H1 (cell line): ENCODE measurements at regions not wholly inside any gene's neighbourhood (a gene's known extent, or its start where the extent isn't known, plus 50 kb on each side); places are given as distances from the start of the nearest gene placed in this dataset.

Source experiments
- CTCF ChIA-PET: fragments of 300-600 bp; sonication (Branson Sonifier 250); formaldehyde crosslinking; loops from one replicate; lab custom pipeline; 2021; ENCODE audit not compliant: partially characterized antibody; lab: Charles Lee
- POLR2A ChIA-PET: fragments of 300-600 bp; sonication (Branson Sonifier 250); formaldehyde crosslinking; loops from one replicate; lab custom pipeline; 2021; ENCODE audit warnings: inconsistent platforms; ENCODE audit not compliant: partially characterized antibody; lab: Charles Lee
- DNase-seq, 2 experiments: peaks; one replicate each; pipeline versions ENCODE4 v3.0.0 to v3.0.0-alpha.2; 2010 to 2022; ENCODE audit warnings: low spot score in 2 of 2, low read depth in 1 of 2, mixed read lengths in 1 of 2
- FAIRE-seq: peaks from 2 replicates; lab custom pipeline; 2011; peaks lifted over from hg19 to GRCh38; lab: Jason Lieb, UNC
- H2AFZ ChIP-seq: 2 replicates; pipeline ENCODE4 v1.8.1; 2012; ENCODE audit warnings: low read length, inconsistent platforms
- H2AK5ac ChIP-seq: 2 replicates; pipeline ENCODE4 v1.6.1; 2013; ENCODE audit warnings: low read depth, low read length
- H2BK120ac ChIP-seq: replicated peaks from 2 replicates; pipeline ENCODE3; 2013; ENCODE audit warnings: low read depth, low read length, inconsistent platforms
- H2BK12ac ChIP-seq: 2 replicates; pipeline ENCODE4 v1.6.1; 2013; ENCODE audit warnings: low read depth, low read length
- H2BK15ac ChIP-seq: 2 replicates; pipeline ENCODE4 v1.6.1; 2013; ENCODE audit warnings: low read length
- H2BK20ac ChIP-seq: 2 replicates; pipeline ENCODE4 v1.6.1; 2013; ENCODE audit warnings: low read length
- H2BK5ac ChIP-seq: 2 replicates; pipeline ENCODE4 v1.6.1; 2013; ENCODE audit warnings: low read depth, low read length
- H3K14ac ChIP-seq: 2 replicates; pipeline ENCODE4 v1.6.1; 2013; ENCODE audit warnings: inconsistent platforms; ENCODE audit not compliant: insufficient read length
- H3K18ac ChIP-seq: 2 replicates; pipeline ENCODE4 v1.6.1; 2013; ENCODE audit warnings: low read length; ENCODE audit errors: extremely low read depth
- H3K23ac ChIP-seq: 2 replicates; pipeline ENCODE4 v1.6.1; 2013; ENCODE audit warnings: inconsistent platforms; ENCODE audit not compliant: insufficient read length
- H3K23me2 ChIP-seq: 2 replicates; pipeline ENCODE4 v1.6.1; 2013; ENCODE audit warnings: low read depth, low read length
- H3K27ac ChIP-seq: 2 replicates; pipeline ENCODE4 v1.6.1; 2011; ENCODE audit warnings: low read depth, low read length, inconsistent platforms
- H3K27me3 ChIP-seq, 4 experiments: replicated peaks in 1 of 4; 1 replicate in 1 of 4; 2 replicates in 3 of 4; pipeline versions ENCODE4 v1.6.1 to v1.8.1; 2011 to 2013; ENCODE audit warnings: low read length in 3 of 4, mild to moderate bottlenecking in 3 of 4, inconsistent platforms in 2 of 4, mixed read lengths in 2 of 4, moderate library complexity in 1 of 4; ENCODE audit not compliant: control insufficient read depth in 3 of 4, insufficient read depth in 3 of 4; ENCODE audit errors: extremely low read depth in 1 of 4
- H3K36me3 ChIP-seq, 4 experiments: 2 replicates each; pipeline versions ENCODE4 v1.6.1 to v1.8.1; 2011 to 2013; ENCODE audit warnings: mild to moderate bottlenecking in 4 of 4, low read length in 3 of 4, moderate library complexity in 2 of 4, control low read depth in 1 of 4, inconsistent platforms in 1 of 4; ENCODE audit not compliant: insufficient read depth in 4 of 4, control insufficient read depth in 2 of 4
- H3K4ac ChIP-seq: replicated peaks from 2 replicates; pipeline ENCODE3; 2013; ENCODE audit warnings: low read length, low read depth, mixed read lengths, inconsistent platforms; ENCODE audit not compliant: insufficient read length
- H3K4me1 ChIP-seq, 4 experiments: replicated peaks in 1 of 4; 1 replicate in 1 of 4; 2 replicates in 3 of 4; pipeline versions ENCODE4 v1.6.1 to v1.8.1; 2011 to 2013; ENCODE audit warnings: low read length in 3 of 4, inconsistent platforms in 2 of 4, mixed read lengths in 1 of 4; ENCODE audit not compliant: insufficient read depth in 4 of 4, control insufficient read depth in 3 of 4
- H3K4me2 ChIP-seq, 2 experiments: 2 replicates each; pipeline versions ENCODE4 v1.6.1 to v1.8.1; 2011 to 2013; ENCODE audit warnings: low read depth in 2 of 2, low read length in 2 of 2, control low read depth in 1 of 2, inconsistent platforms in 1 of 2, mild to moderate bottlenecking in 1 of 2; ENCODE audit not compliant: insufficient read depth in 1 of 2
- H3K4me3 ChIP-seq, 4 experiments: fragments of 200-600, 300-600 bp in 1 of 4; sonication (generic), shearing (Covaris generic), sonication (Bioruptor Twin) in 1 of 4; 2 replicates each; pipeline versions ENCODE4 v1.5.1 to v1.8.1; 2011 to 2016; ENCODE audit warnings: low read length in 4 of 4, low read depth in 3 of 4, control low read depth in 2 of 4, inconsistent platforms in 2 of 4, mild to moderate bottlenecking in 2 of 4, mixed read lengths in 1 of 4, moderate library complexity in 1 of 4; ENCODE audit not compliant: insufficient read depth in 2 of 4; ENCODE audit errors: extremely low read depth in 1 of 4
- H3K56ac ChIP-seq: replicated peaks from 2 replicates; pipeline ENCODE3; 2013; ENCODE audit warnings: low read depth, mild to moderate bottlenecking, mixed read lengths, low read length, inconsistent platforms; ENCODE audit not compliant: insufficient read length
- H3K79me1 ChIP-seq: 2 replicates; pipeline ENCODE4 v1.6.1; 2013; ENCODE audit warnings: low read depth, low read length, control low read depth
- H3K79me2 ChIP-seq, 2 experiments: 2 replicates each; pipeline versions ENCODE4 v1.6.1 to v1.8.1; 2012 to 2013; ENCODE audit warnings: low read length in 2 of 2, mild to moderate bottlenecking in 2 of 2, inconsistent platforms in 1 of 2; ENCODE audit not compliant: insufficient read depth in 2 of 2, control insufficient read depth in 1 of 2
- H3K9ac ChIP-seq, 4 experiments: replicated peaks in 1 of 4; 1 replicate in 1 of 4; 2 replicates in 3 of 4; pipeline versions ENCODE4 v1.6.1 to v1.8.1; 2011 to 2013; ENCODE audit warnings: low read depth in 3 of 4, low read length in 3 of 4, control low read depth in 2 of 4, mild to moderate bottlenecking in 2 of 4, moderate library complexity in 2 of 4, inconsistent platforms in 1 of 4; ENCODE audit errors: extremely low read depth in 1 of 4
- H3K9me3 ChIP-seq, 2 experiments: 2 replicates each; pipeline versions ENCODE4 v1.6.1 to v1.8.1; 2012 to 2013; ENCODE audit warnings: mild to moderate bottlenecking in 2 of 2, moderate library complexity in 2 of 2, control low read depth in 1 of 2, inconsistent platforms in 1 of 2, low read depth in 1 of 2, low read length in 1 of 2, mixed read lengths in 1 of 2; ENCODE audit not compliant: insufficient read depth in 2 of 2
- H4K20me1 ChIP-seq, 2 experiments: replicated peaks in 1 of 2; 2 replicates each; pipeline versions ENCODE3 to v1.8.1; 2011 to 2013; ENCODE audit warnings: inconsistent platforms in 2 of 2, low read length in 2 of 2, mild to moderate bottlenecking in 1 of 2; ENCODE audit not compliant: insufficient read depth in 2 of 2, control insufficient read depth in 1 of 2
- H4K5ac ChIP-seq: 2 replicates; pipeline ENCODE4 v1.6.1; 2013; ENCODE audit warnings: low read length, low read depth, mixed read lengths, inconsistent platforms; ENCODE audit not compliant: insufficient read length
- H4K8ac ChIP-seq: 2 replicates; pipeline ENCODE4 v1.8.0; 2013; ENCODE audit warnings: mild to moderate bottlenecking, moderate library complexity, low read length, inconsistent platforms; ENCODE audit not compliant: insufficient read depth; ENCODE audit errors: extremely low read depth
- H4K91ac ChIP-seq: replicated peaks from 2 replicates; pipeline ENCODE3; 2013; ENCODE audit warnings: low read length, mixed read lengths, inconsistent platforms; ENCODE audit not compliant: insufficient read length
- CTBP2 ChIP-seq: IDR thresholded peaks from 2 replicates; pipeline ENCODE4 v1.7.0; 2011; ENCODE audit warnings: borderline replicate concordance, mild to moderate bottlenecking, moderate library complexity, mixed read lengths, low read length; ENCODE audit not compliant: insufficient read depth, insufficient read length
- GABPA ChIP-seq: IDR thresholded peaks from 2 replicates; pipeline ENCODE4 v1.6.1; 2011; ENCODE audit warnings: mild to moderate bottlenecking, low read length, moderate library complexity, borderline replicate concordance; ENCODE audit not compliant: insufficient read depth
- HDAC2 ChIP-seq, 2 experiments: fragments of 300-600 bp in 1 of 2; sonication (generic) in 1 of 2; IDR thresholded peaks; 2 replicates each; pipeline ENCODE4 v1.6.1; 2011 to 2012; ENCODE audit warnings: low read depth in 2 of 2, low read length in 2 of 2, mild to moderate bottlenecking in 2 of 2, moderate library complexity in 2 of 2, borderline replicate concordance in 1 of 2, inconsistent platforms in 1 of 2
- JUND ChIP-seq: IDR thresholded peaks from 2 replicates; pipeline ENCODE4 v1.6.1; 2011; ENCODE audit warnings: mild to moderate bottlenecking, improper control_type of control experiment, low read length
- POLR2AphosphoS5 ChIP-seq: IDR thresholded peaks from 2 replicates; pipeline ENCODE4 v1.6.1; 2011; ENCODE audit warnings: low read depth, low read length
- RNF2 ChIP-seq: fragments of 200-900, 300-1000 bp; sonication (generic); IDR thresholded peaks from 2 replicates; pipeline ENCODE4 v1.7.1; 2016; ENCODE audit warnings: borderline replicate concordance, low read depth, mild to moderate bottlenecking, antibody characterized with exemption, low read length; ENCODE audit not compliant: poor library complexity, severe bottlenecking; ENCODE audit errors: missing control alignments
- SAP30 ChIP-seq: fragments of 300-600 bp; sonication (generic); IDR thresholded peaks from 2 replicates; pipeline ENCODE4 v1.7.1; 2012; ENCODE audit warnings: low read length, moderate library complexity, mild to moderate bottlenecking, inconsistent platforms; ENCODE audit not compliant: insufficient read depth, insufficient replicate concordance
- SIRT6 ChIP-seq: IDR thresholded peaks from one replicate; pipeline ENCODE4 v1.7.1; 2012; ENCODE audit warnings: low read length, inconsistent platforms
- SP2 ChIP-seq: IDR thresholded peaks from 2 replicates; pipeline ENCODE4 v1.6.1; 2012; ENCODE audit warnings: mild to moderate bottlenecking, low read length, inconsistent platforms
- SP4 ChIP-seq: IDR thresholded peaks from 2 replicates; pipeline ENCODE4 v1.6.1; 2012; ENCODE audit warnings: low read length, inconsistent platforms
- SUZ12 ChIP-seq: fragments of 200-600 bp; sonication (generic); IDR thresholded peaks from 2 replicates; pipeline ENCODE4 v1.6.1; 2012; ENCODE audit warnings: mild to moderate bottlenecking, inconsistent platforms, low read length, moderate library complexity, mixed read lengths
- TAF1 ChIP-seq: IDR thresholded peaks from 2 replicates; pipeline ENCODE4 v1.6.1; 2011; ENCODE audit warnings: mild to moderate bottlenecking, low read depth, low read length
- TBP ChIP-seq: IDR thresholded peaks from 2 replicates; pipeline ENCODE4 v1.6.1; 2011; ENCODE audit warnings: low read depth, low read length, improper control_type of control experiment
- TCF12 ChIP-seq: IDR thresholded peaks from 2 replicates; pipeline ENCODE4 v1.6.1; 2011; ENCODE audit warnings: low read depth, mild to moderate bottlenecking, low read length
- TEAD4 ChIP-seq: IDR thresholded peaks from 2 replicates; pipeline ENCODE4 v1.6.1; 2012; ENCODE audit warnings: low read depth, low read length, inconsistent platforms, mixed read lengths
- WGBS, 2 experiments: shearing (Covaris generic) in 1 of 2; methylation state at CpG; one replicate each; pipeline versions ENCODE4 v1.1.6 to v1.1.7; 2013 to 2015; ENCODE audit warnings: low lambda C conversion rate in 2 of 2, mixed read lengths in 2 of 2, inconsistent platforms in 1 of 2, low coverage in 1 of 2, missing lambda C conversion rate in 1 of 2; ENCODE audit not compliant: insufficient replicate concordance in 2 of 2, insufficient coverage in 1 of 2, insufficient read length in 1 of 2; ENCODE audit errors: extremely low coverage in 1 of 2, missing lambda C conversion rate in 1 of 2; 5-methylcytosine and 5-hydroxymethylcytosine counted together

DNA sequence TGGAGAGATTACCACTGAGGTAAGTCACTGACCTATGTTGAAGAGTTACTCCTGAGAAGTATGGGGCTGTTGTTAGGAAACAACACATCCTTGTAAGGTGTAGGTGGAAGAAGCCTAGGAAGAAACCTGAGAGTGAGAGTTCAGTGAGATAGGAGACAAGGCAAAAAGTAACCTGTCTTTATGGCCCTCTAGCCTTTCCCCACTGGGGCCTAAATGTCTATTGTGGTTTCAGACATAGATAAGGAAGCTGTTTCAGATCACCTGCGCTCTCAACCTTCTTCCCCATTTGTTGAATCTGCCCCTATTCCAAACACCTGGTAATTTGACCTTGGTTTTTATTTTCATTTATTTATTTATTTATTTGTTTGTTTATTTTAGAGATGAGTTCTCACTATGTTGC lies 397.1 kb upstream of the RORB start:
- FAIRE-seq, result no peak
- H3K4me3 ChIP-seq, result no peak overlapping the region
- no peak overlapping the region for H2BK120ac ChIP-seq
- TF ChIP-seq SUZ12 (no peak), TBP (no peak), TCF12 (no peak), TEAD4 (no peak), SAP30 (no peak), GABPA (no peak), SP2 (no peak), HDAC2 (IDR thresholded peaks at IDR 0.05; ENCODE audit: borderline replicate concordance in 1 of 2, low read depth in 2 of 2, low read length in 2 of 2) (no peak), POLR2AphosphoS5 (peak; percentile 49; the same call in 1 of the 2 replicates), TAF1 (no peak), SP4 (no peak), JUND (no peak), SIRT6 (no peak), CTBP2 (no peak), RNF2 (no peak)

More for the DNA sequence above, 397.1 kb upstream of the RORB start:
- Histone ChIP-seq H3K27ac (no peak overlapping the region), H3K23me2 (no peaks in the 10 kb centered on the region), H3K79me1 (no peaks in the 10 kb centered on the region), H3K9ac (no peak overlapping the region), H2AK5ac (no peak overlapping the region), H4K5ac (no peak overlapping the region), H3K18ac (no peak overlapping the region), H2BK15ac (no peak overlapping the region), H2BK20ac (no peak overlapping the region), H3K79me2 (no peaks in the 10 kb centered on the region), H4K91ac (no peak overlapping the region), H2BK5ac (no peak overlapping the region), H3K23ac (no peak overlapping the region), H2BK12ac (no peak overlapping the region), H3K27me3 (no peaks in the 10 kb centered on the region; a peak in 1 of 7 replicates), H3K56ac (no peak overlapping the region), H4K20me1 (no peaks in the 10 kb centered on the region), H3K9me3 (peaks cover 27 to 53% of the 10 kb centered on the region in 2 experiments), H3K36me3 (peaks cover 2 to 56% (median 25%) of the 10 kb centered on the region in 4 experiments; a peak in 6 of 8 replicates), H4K8ac (no peak overlapping the region), H2AFZ (no peak overlapping the region), H3K14ac (no peak overlapping the region), H3K4me1 (no peaks in the 10 kb centered on the region), H3K4me2 (no peak overlapping the region), H3K4ac (no peak overlapping the region)
- CTCF ChIA-PET, result no interaction called here
- POLR2A ChIA-PET, result interaction anchor here (0.6 to 3.9 kb wide), 10 partner anchors 8 to 86 kb away, joined by 3 to 11 read pairs (median 3); no protein-coding TSS in a partner anchor
- 91% methylated on average over 1 of the region's 1 CpG; no CpG with 5 or more reads in 1 of the 2 experiments for WGBS, 2 experiments
- no peak for DNase-seq
